ENCODE measurements at regions not wholly inside any gene's neighbourhood (a gene's known extent, or its start where the extent isn't known, plus 50 kb on each side); places are given as distances from the start of the nearest gene placed in this dataset.

GRCh38 chr2:173741759-173742158 lies 223.4 kb downstream of the SP3 start:
- Histone ChIP-seq H3K4me1 (peaks cover 14% of the 10 kb centered on the region), H3K36me3 (no peaks in the 10 kb centered on the region), H3K27ac (no peak overlapping the region), H3K27me3 (no peaks in the 10 kb centered on the region), H3K4me3 (no peak overlapping the region), H3K9me3 (no peaks in the 10 kb centered on the region)
- TF ChIP-seq POLR2A (IDR thresholded peaks at IDR 0.05) (no peak), POLR2AphosphoS5 (IDR thresholded peaks at IDR 0.05; ENCODE audit: insufficient read depth in 1 of 2, low read depth in 1 of 2) (no peak)
- TF ChIP-seq, protein P1, sequence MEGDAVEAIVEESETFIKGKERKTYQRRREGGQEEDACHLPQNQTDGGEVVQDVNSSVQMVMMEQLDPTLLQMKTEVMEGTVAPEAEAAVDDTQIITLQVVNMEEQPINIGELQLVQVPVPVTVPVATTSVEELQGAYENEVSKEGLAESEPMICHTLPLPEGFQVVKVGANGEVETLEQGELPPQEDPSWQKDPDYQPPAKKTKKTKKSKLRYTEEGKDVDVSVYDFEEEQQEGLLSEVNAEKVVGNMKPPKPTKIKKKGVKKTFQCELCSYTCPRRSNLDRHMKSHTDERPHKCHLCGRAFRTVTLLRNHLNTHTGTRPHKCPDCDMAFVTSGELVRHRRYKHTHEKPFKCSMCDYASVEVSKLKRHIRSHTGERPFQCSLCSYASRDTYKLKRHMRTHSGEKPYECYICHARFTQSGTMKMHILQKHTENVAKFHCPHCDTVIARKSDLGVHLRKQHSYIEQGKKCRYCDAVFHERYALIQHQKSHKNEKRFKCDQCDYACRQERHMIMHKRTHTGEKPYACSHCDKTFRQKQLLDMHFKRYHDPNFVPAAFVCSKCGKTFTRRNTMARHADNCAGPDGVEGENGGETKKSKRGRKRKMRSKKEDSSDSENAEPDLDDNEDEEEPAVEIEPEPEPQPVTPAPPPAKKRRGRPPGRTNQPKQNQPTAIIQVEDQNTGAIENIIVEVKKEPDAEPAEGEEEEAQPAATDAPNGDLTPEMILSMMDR (IDR thresholded peaks at IDR 0.05): no peak
- no peak for DNase-seq (ENCODE audit: extremely low spot score in 2 of 2)
- intact Hi-C loops (cut with DNase I): no loop called here

GRCh38 chr2:173747035-173747434 lies 218.1 kb downstream of the SP3 start:
- intact Hi-C loops (cut with DNase I): no loop called here
- no peak overlapping the region for H3K27ac ChIP-seq
- no peak overlapping the region for H3K4me3 ChIP-seq
- H3K9me3 ChIP-seq: no peaks in the 10 kb centered on the region
- TF ChIP-seq, protein P1 (IDR thresholded peaks at IDR 0.05): no peak
- TF ChIP-seq POLR2AphosphoS5 (IDR thresholded peaks at IDR 0.05; ENCODE audit: insufficient read depth in 1 of 2, low read depth in 1 of 2) (no peak), POLR2A (IDR thresholded peaks at IDR 0.05) (no peak)
- H3K36me3 ChIP-seq: no peaks in the 10 kb centered on the region
- no peak for DNase-seq (ENCODE audit: extremely low spot score in 2 of 2)
- H3K4me1 ChIP-seq: peaks cover 9% of the 10 kb centered on the region
- no peaks in the 10 kb centered on the region for H3K27me3 ChIP-seq

DNA sequence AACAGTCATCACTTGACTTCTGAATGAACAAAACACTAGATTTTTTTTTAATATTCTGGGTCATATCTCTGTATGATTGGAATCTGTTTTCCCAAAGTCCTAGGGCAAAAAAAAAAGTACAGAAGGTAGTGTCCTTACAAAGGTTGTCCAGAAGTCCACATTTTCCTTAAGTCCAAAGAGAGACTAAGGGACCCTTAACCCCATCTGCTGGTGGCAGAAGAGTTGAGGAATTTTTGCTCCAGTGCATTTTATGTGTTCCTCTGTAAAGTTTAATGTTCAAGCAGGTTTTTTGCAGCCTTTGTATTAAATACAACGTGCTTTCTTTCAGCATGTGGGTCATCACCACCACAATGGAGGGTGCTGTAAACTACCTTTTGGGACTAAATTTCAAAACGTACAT lies 215.9 kb downstream of the SP3 start:
- H3K4me3 ChIP-seq: no peak overlapping the region
- H3K27ac ChIP-seq: no peak overlapping the region
- no peaks in the 10 kb centered on the region for H3K9me3 ChIP-seq
- TF ChIP-seq POLR2A (IDR thresholded peaks at IDR 0.05): no peak
- TF ChIP-seq POLR2AphosphoS5 (IDR thresholded peaks at IDR 0.05; ENCODE audit: insufficient read depth in 1 of 2, low read depth in 1 of 2): no peak
- TF ChIP-seq, protein P1 (IDR thresholded peaks at IDR 0.05): no peak
- no peaks in the 10 kb centered on the region for H3K36me3 ChIP-seq
- no peak for DNase-seq (ENCODE audit: extremely low spot score in 2 of 2)
- peaks cover 9% of the 10 kb centered on the region for H3K4me1 ChIP-seq
- H3K27me3 ChIP-seq: no peaks in the 10 kb centered on the region
- intact Hi-C loops (cut with DNase I): no loop called here

DNA sequence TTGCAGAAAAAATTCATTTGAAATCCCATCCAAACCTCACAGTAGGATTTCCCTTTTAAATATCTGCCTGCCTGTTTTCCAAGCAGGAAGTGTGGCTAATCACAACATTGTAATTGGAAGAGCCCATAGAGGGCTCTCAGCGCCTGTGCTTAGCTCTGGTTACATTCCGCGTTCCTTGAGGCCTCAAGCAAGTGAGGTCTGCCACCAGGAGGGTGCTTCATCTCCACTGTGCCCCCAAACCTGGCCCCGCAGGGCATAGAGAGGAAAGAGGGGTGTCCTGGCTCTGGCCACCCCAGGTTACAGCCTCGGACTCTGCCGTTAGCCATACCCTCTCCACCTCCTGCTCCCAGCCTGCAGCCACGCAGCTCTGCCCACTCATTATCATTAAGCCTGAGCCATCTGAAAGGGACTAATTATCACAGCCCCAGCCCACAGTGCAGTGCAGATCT lies 214.8 kb downstream of the SP3 start:
- no peak for DNase-seq (ENCODE audit: extremely low spot score in 2 of 2)
- no peak for TF ChIP-seq POLR2AphosphoS5 (IDR thresholded peaks at IDR 0.05; ENCODE audit: insufficient read depth in 1 of 2, low read depth in 1 of 2)
- Histone ChIP-seq H3K27me3 (no peaks in the 10 kb centered on the region), H3K4me1 (peaks cover 9% of the 10 kb centered on the region), H3K36me3 (no peaks in the 10 kb centered on the region), H3K4me3 (no peak overlapping the region), H3K27ac (no peak overlapping the region), H3K9me3 (no peaks in the 10 kb centered on the region)
- intact Hi-C loops (cut with DNase I): no loop called here

DNA sequence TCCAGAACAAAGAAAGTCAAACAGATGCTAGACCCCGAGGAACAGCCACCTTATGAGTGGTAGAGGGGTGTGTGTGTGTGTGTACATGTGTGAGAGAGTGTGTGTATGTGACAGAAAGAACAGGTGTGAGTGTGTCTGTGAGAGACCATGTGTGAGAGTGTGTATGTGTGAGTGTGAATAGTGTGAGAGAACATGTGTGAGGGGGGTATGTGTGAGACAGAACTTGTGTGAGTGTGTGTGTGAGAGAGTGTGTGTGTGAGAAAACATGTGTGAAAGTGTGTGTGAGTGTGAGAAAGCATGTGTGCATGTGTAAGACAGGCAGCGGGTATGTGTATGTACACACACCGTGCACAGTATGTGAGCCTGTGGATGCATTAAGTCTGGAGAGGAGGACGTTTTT lies 214.3 kb downstream of the SP3 start:
- intact Hi-C loops (cut with DNase I): no loop called here
- no peak for TF ChIP-seq POLR2A (IDR thresholded peaks at IDR 0.05)
- TF ChIP-seq, protein P1 (IDR thresholded peaks at IDR 0.05): no peak
- TF ChIP-seq POLR2AphosphoS5 (IDR thresholded peaks at IDR 0.05; ENCODE audit: insufficient read depth in 1 of 2, low read depth in 1 of 2): no peak
- Histone ChIP-seq H3K36me3 (no peaks in the 10 kb centered on the region), H3K9me3 (no peaks in the 10 kb centered on the region), H3K27ac (no peak overlapping the region), H3K27me3 (no peaks in the 10 kb centered on the region), H3K4me1 (peaks cover 9% of the 10 kb centered on the region), H3K4me3 (no peak overlapping the region)
- DNase-seq (ENCODE audit: extremely low spot score in 2 of 2): no peak

Measured in vagina (tissue), 2 donors.